ENCODE measurements at regions not wholly inside any gene's neighbourhood (a gene's known extent, or its start where the extent isn't known, plus 50 kb on each side); places are given as distances from the start of the nearest gene placed in this dataset.

DNA sequence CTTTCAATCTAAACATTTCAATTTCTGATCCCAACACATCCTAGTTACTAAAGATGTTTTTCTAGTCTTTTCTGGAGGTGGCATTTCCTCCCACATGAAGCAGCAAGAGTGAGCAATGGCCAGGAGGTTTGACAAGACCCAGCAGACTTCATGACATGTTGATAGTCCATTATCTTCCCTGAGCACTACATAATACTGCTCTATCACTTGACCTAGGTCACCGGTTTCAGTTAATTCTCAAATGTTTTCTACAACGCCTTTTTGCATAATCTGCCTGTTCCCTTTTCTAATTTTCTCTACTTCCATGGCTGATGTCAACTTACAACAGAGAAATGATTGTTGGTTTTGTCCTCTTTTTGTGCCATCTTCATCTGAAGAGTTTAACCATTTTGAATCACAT is 62.0 kb upstream of the GPRIN3 start:
- no peak overlapping the region for H3K4me3 ChIP-seq
- H3K27ac Mint-ChIP-seq, result no peak overlapping the region

DNA sequence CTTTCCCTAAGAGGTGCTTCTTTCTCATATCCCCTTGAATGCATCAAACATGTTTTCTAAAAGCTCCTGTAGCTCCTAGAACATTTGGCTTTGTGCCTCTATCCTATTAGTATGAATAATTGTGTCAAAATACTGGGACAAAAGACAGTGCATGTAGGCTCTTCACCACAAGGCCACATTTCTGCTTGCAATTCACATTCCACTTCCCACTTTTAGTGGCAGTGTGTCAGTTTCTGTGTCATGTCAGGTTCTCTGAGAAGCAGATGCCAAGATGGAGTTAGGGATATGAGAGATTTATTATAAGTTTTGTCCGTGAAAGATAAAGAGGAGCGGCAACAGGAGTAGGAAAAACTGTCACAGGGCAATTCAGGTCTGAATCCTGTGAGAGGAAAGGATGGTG is 61.3 kb upstream of the GPRIN3 start:
- Histone ChIP-seq H3K4me1 (no peaks in the 10 kb centered on the region), H3K9me3 (ENCODE audit: low read depth) (no peaks in the 10 kb centered on the region), H3K36me3 (no peaks in the 10 kb centered on the region), H3K27ac (no peak overlapping the region), H4K20me1 (ENCODE audit: low read depth) (no peaks in the 10 kb centered on the region), H3K4me3 (no peak overlapping the region), H3K4me2 (no peak overlapping the region), H3K79me2 (ENCODE audit: low read depth) (no peaks in the 10 kb centered on the region), H3K27me3 (no peaks in the 10 kb centered on the region), H2AFZ (replicated peaks) (no peak overlapping the region), H3K9ac (no peak overlapping the region), H3F3A (ENCODE audit: low read depth) (no peaks in the 10 kb centered on the region)
- peaks cover 2% of the 10 kb centered on the region for H3K4me1 Mint-ChIP-seq
- no peaks in the 10 kb centered on the region for H3K36me3 Mint-ChIP-seq
- H3K9me3 Mint-ChIP-seq, result no peaks in the 10 kb centered on the region
- no peak overlapping the region for H3K27ac Mint-ChIP-seq
- H3K4me3 Mint-ChIP-seq, result no peak overlapping the region
- DNase-seq (ENCODE audit: low spot score), result no peak
- H3K27me3 Mint-ChIP-seq (ENCODE audit: insufficient read depth, low read depth), result no peaks in the 10 kb centered on the region
- TF ChIP-seq EZH2 (IDR thresholded peaks at IDR 0.05) (no peak), CTCF (IDR thresholded peaks at IDR 0.05) (no peak), EZH2phosphoT487 (IDR thresholded peaks at IDR 0.05) (no peak)

More for the DNA sequence above, 62.0 kb upstream of the GPRIN3 start:
- Histone ChIP-seq H3K36me3 (no peaks in the 10 kb centered on the region), H2AFZ (replicated peaks) (no peak overlapping the region), H3K79me2 (ENCODE audit: low read depth) (no peaks in the 10 kb centered on the region), H3F3A (ENCODE audit: low read depth) (no peaks in the 10 kb centered on the region), H3K4me1 (no peaks in the 10 kb centered on the region), H3K27me3 (no peaks in the 10 kb centered on the region), H3K4me2 (no peak overlapping the region), H3K9ac (no peak overlapping the region), H3K9me3 (ENCODE audit: low read depth) (no peaks in the 10 kb centered on the region), H4K20me1 (ENCODE audit: low read depth) (no peaks in the 10 kb centered on the region), H3K27ac (no peak overlapping the region)
- peaks cover 2% of the 10 kb centered on the region for H3K4me1 Mint-ChIP-seq
- no peak overlapping the region for H3K4me3 Mint-ChIP-seq
- H3K9me3 Mint-ChIP-seq, result no peaks in the 10 kb centered on the region
- TF ChIP-seq EZH2 (IDR thresholded peaks at IDR 0.05) (no peak), EZH2phosphoT487 (IDR thresholded peaks at IDR 0.05) (no peak), CTCF (IDR thresholded peaks at IDR 0.05) (no peak)
- no peak for DNase-seq (ENCODE audit: low spot score)
- no peaks in the 10 kb centered on the region for H3K36me3 Mint-ChIP-seq
- no peaks in the 10 kb centered on the region for H3K27me3 Mint-ChIP-seq (ENCODE audit: insufficient read depth, low read depth)

GRCh38 chr4:89365776-89366175 is 58.2 kb upstream of the GPRIN3 start:
- Mint-ChIP-seq H3K4me1 (no peaks in the 10 kb centered on the region), H3K27me3 (ENCODE audit: insufficient read depth, low read depth) (no peaks in the 10 kb centered on the region), H3K9me3 (no peaks in the 10 kb centered on the region), H3K4me3 (no peak overlapping the region), H3K27ac (no peak overlapping the region), H3K36me3 (no peaks in the 10 kb centered on the region)
- TF ChIP-seq CTCF (IDR thresholded peaks at IDR 0.05) (no peak), EZH2phosphoT487 (IDR thresholded peaks at IDR 0.05) (no peak), EZH2 (IDR thresholded peaks at IDR 0.05) (no peak)
- Histone ChIP-seq H3K9ac (no peak overlapping the region), H3K4me1 (no peaks in the 10 kb centered on the region), H3K4me3 (no peak overlapping the region), H3K79me2 (ENCODE audit: low read depth) (no peaks in the 10 kb centered on the region), H3K27ac (no peak overlapping the region), H3K4me2 (no peak overlapping the region), H4K20me1 (ENCODE audit: low read depth) (no peaks in the 10 kb centered on the region), H3K9me3 (ENCODE audit: low read depth) (no peaks in the 10 kb centered on the region), H3K36me3 (no peaks in the 10 kb centered on the region), H3F3A (ENCODE audit: low read depth) (no peaks in the 10 kb centered on the region), H3K27me3 (no peaks in the 10 kb centered on the region), H2AFZ (replicated peaks) (no peak overlapping the region)
- no peak for DNase-seq (ENCODE audit: low spot score)

DNA sequence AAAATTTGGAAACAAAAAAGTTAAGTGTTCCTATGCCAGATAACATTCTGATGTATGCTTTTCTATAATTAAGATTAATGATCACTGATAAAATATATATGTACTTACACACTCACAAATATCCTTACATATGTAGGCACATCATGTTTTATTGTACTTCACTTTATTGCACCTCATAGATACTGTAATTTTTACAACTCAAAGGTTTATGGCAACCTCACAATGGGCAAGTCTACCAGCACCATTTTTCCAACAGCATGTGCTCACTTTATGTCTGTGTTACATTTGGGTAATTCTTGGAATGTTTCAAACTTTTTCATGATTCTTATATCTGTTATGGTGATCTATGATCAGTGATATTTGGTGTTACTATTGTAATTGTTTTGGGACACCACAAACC is 57.8 kb upstream of the GPRIN3 start:
- Histone ChIP-seq H3K79me2 (ENCODE audit: low read depth) (no peaks in the 10 kb centered on the region), H3K27me3 (no peaks in the 10 kb centered on the region), H3K4me2 (no peak overlapping the region), H3K4me3 (no peak overlapping the region), H4K20me1 (ENCODE audit: low read depth) (no peaks in the 10 kb centered on the region), H3K4me1 (no peaks in the 10 kb centered on the region), H3K36me3 (no peaks in the 10 kb centered on the region), H3K27ac (no peak overlapping the region), H3K9ac (no peak overlapping the region), H3F3A (ENCODE audit: low read depth) (no peaks in the 10 kb centered on the region), H3K9me3 (ENCODE audit: low read depth) (no peaks in the 10 kb centered on the region), H2AFZ (replicated peaks) (no peak overlapping the region)
- H3K36me3 Mint-ChIP-seq, result no peaks in the 10 kb centered on the region
- TF ChIP-seq CTCF (IDR thresholded peaks at IDR 0.05), result no peak
- no peak for TF ChIP-seq EZH2phosphoT487 (IDR thresholded peaks at IDR 0.05)
- no peak for TF ChIP-seq EZH2 (IDR thresholded peaks at IDR 0.05)
- no peak for DNase-seq (ENCODE audit: low spot score)
- no peaks in the 10 kb centered on the region for H3K9me3 Mint-ChIP-seq
- no peaks in the 10 kb centered on the region for H3K4me1 Mint-ChIP-seq
- no peaks in the 10 kb centered on the region for H3K27me3 Mint-ChIP-seq (ENCODE audit: insufficient read depth, low read depth)
- H3K4me3 Mint-ChIP-seq, result no peak overlapping the region
- no peak overlapping the region for H3K27ac Mint-ChIP-seq

All from neural progenitor cell (in vitro differentiated cells).